Bronchial epithelial cell (primary cell): ENCODE measurements at regions not wholly inside any gene's neighbourhood (a gene's known extent, or its start where the extent isn't known, plus 50 kb on each side); places are given as distances from the start of the nearest gene placed in this dataset.
A peak's percentile ranks its signal among the peaks of the same experiment; 100 is the strongest.
"Not testable (repeated sequence)": the region's sequence is repeated elsewhere in the genome, so short reads cannot be mapped to it uniquely, and the experiment has no call there.

Experiments used
- DNase-seq: peaks from one replicate; pipeline ENCODE4 v3.0.0-alpha.2; 2010; ENCODE audit warnings: low read depth
- FAIRE-seq: peaks from 2 replicates; lab custom pipeline; 2011; peaks lifted over from hg19 to GRCh38; lab: Jason Lieb, UNC
- H3K27me3 ChIP-seq: 2 replicates; pipeline ENCODE4 v1.5.1; 2011; ENCODE audit warnings: low read length; ENCODE audit not compliant: control insufficient read depth, insufficient read depth
- H3K36me3 ChIP-seq: 2 replicates; pipeline ENCODE4 v1.5.1; 2011; ENCODE audit warnings: low read length; ENCODE audit not compliant: control insufficient read depth, insufficient read depth
- H3K4me3 ChIP-seq: 2 replicates; pipeline ENCODE4 v1.5.1; 2011; ENCODE audit warnings: mild to moderate bottlenecking, low read depth, low read length, control low read depth
- CTCF ChIP-seq: IDR thresholded peaks from 2 replicates; pipeline ENCODE4 v1.5.1; 2011; ENCODE audit warnings: mild to moderate bottlenecking, moderate library complexity, low read length, control low read depth, inconsistent platforms; ENCODE audit not compliant: insufficient read depth, severe bottlenecking

GRCh38 chr10:60525716-60526585, 136.3 kb upstream of the ANK3 start:
- no peaks in the 10 kb centered on the region for H3K36me3 ChIP-seq
- H3K4me3 ChIP-seq = no peak overlapping the region
- H3K27me3 ChIP-seq = no peaks in the 10 kb centered on the region
- DNase-seq (peak; percentile 11), FAIRE-seq (no peak)
- no peak for TF ChIP-seq CTCF

GRCh38 chr10:60524541-60524940, 134.9 kb upstream of the ANK3 start:
- no peak for FAIRE-seq
- peak; percentile 81 for DNase-seq
- TF ChIP-seq CTCF = no peak
- Histone ChIP-seq H3K4me3 (no peak overlapping the region), H3K36me3 (no peaks in the 10 kb centered on the region), H3K27me3 (no peaks in the 10 kb centered on the region)

- not testable (repeated sequence) for H3K4me3 ChIP-seq, H3K36me3 ChIP-seq, DNase-seq, H3K27me3 ChIP-seq, FAIRE-seq
These were observed 133.7 kb upstream of the ANK3 start for GRCh38 chr10:60523371-60523770.

- TF ChIP-seq CTCF = no peak
- DNase-seq = no peak
- H3K27me3 ChIP-seq = no peaks in the 10 kb centered on the region
- H3K36me3 ChIP-seq = no peaks in the 10 kb centered on the region
- no peak for FAIRE-seq
- H3K4me3 ChIP-seq = no peak overlapping the region
These were observed 132.9 kb upstream of the ANK3 start for GRCh38 chr10:60522617-60523016.

- TF ChIP-seq CTCF = no peak
- FAIRE-seq (no peak), DNase-seq (peak; percentile 28)
- Histone ChIP-seq H3K27me3 (no peaks in the 10 kb centered on the region), H3K36me3 (no peaks in the 10 kb centered on the region), H3K4me3 (no peak overlapping the region)
These were observed 132.3 kb upstream of the ANK3 start for GRCh38 chr10:60521974-60522405.

- H3K27me3 ChIP-seq = no peaks in the 10 kb centered on the region
- DNase-seq = no peak
- no peak for TF ChIP-seq CTCF
- FAIRE-seq = no peak
- H3K4me3 ChIP-seq = no peak overlapping the region
- no peaks in the 10 kb centered on the region for H3K36me3 ChIP-seq
These were observed 129.1 kb upstream of the ANK3 start for GRCh38 chr10:60518745-60519144.
